NCI-H128 (cell line): ENCODE measurements at regions not wholly inside any gene's neighbourhood (a gene's known extent, or its start where the extent isn't known, plus 50 kb on each side); places are given as distances from the start of the nearest gene placed in this dataset.
"Not testable (repeated sequence)": the region's sequence is repeated elsewhere in the genome, so short reads cannot be mapped to it uniquely, and the experiment has no call there.

Experiments used
- DNase-seq: peaks from one replicate; lab custom pipeline; 2025; ENCODE audit not compliant: unreplicated experiment; lab: John Stamatoyannopoulos, UW

GRCh38 chr16:88161623-88162275, 210.5 kb downstream of the BANP start:
- not testable (repeated sequence) for DNase-seq

- not testable (repeated sequence) for DNase-seq
These were observed 211.5 kb downstream of the BANP start for GRCh38 chr16:88162778-88163177.

GRCh38 chr16:88164196-88165039, 213.2 kb downstream of the BANP start:
- not testable (repeated sequence) for DNase-seq

- not testable (repeated sequence) for DNase-seq
These were observed 213.9 kb downstream of the BANP start for GRCh38 chr16:88165040-88165544.

- DNase-seq: not testable (repeated sequence)
These were observed 214.4 kb downstream of the BANP start for GRCh38 chr16:88165683-88166082.

- not testable (repeated sequence) for DNase-seq
These were observed 215.1 kb downstream of the BANP start for GRCh38 chr16:88166209-88166773.

GRCh38 chr16:88167798-88168556, 214.8 kb upstream of the ZNF469 start:
- DNase-seq: not testable (repeated sequence)

GRCh38 chr16:88168557-88168949, 214.2 kb upstream of the ZNF469 start:
- not testable (repeated sequence) for DNase-seq

GRCh38 chr16:88169136-88169830, 213.5 kb upstream of the ZNF469 start:
- DNase-seq: not testable (repeated sequence)

- DNase-seq: not testable (repeated sequence)
These were observed 213.0 kb upstream of the ZNF469 start for GRCh38 chr16:88169831-88170165.

- DNase-seq: no peak
These were observed 212.2 kb upstream of the ZNF469 start for GRCh38 chr16:88170528-88170991.

- not testable (repeated sequence) for DNase-seq
These were observed 211.6 kb upstream of the ZNF469 start for GRCh38 chr16:88171126-88171525.

GRCh38 chr16:88176184-88176583, 206.6 kb upstream of the ZNF469 start:
- DNase-seq: not testable (repeated sequence)

GRCh38 chr16:88176591-88177180, 206.1 kb upstream of the ZNF469 start:
- DNase-seq: not testable (repeated sequence)

- DNase-seq: not testable (repeated sequence)
These were observed 204.5 kb upstream of the ZNF469 start for GRCh38 chr16:88178251-88178650.

GRCh38 chr16:88178896-88179295, 203.9 kb upstream of the ZNF469 start:
- DNase-seq: not testable (repeated sequence)

- not testable (repeated sequence) for DNase-seq
These were observed 199.5 kb upstream of the ZNF469 start for GRCh38 chr16:88182967-88183881.

GRCh38 chr16:88184053-88184452, 198.7 kb upstream of the ZNF469 start:
- DNase-seq: not testable (repeated sequence)
